HL-60 (cell line): ENCODE measurements at regions not wholly inside any gene's neighbourhood (a gene's known extent, or its start where the extent isn't known, plus 50 kb on each side); places are given as distances from the start of the nearest gene placed in this dataset.

Source experiments
- DNase-seq, 2 experiments: peaks; one replicate each; pipeline ENCODE4 v3.0.0-alpha.2; 2010 to 2020; ENCODE audit warnings: low read depth in 1 of 2, low spot score in 1 of 2
- H3K27ac ChIP-seq: fragments of 250-450 bp; sonication (Bioruptor Pico); replicated peaks from 2 replicates; pipeline ENCODE4 v1.5.1; 2020; ENCODE audit warnings: mild to moderate bottlenecking, moderate library complexity
- H3K27me3 ChIP-seq: fragments of 250-450 bp; sonication (Bioruptor Pico); 2 replicates; pipeline ENCODE4 v1.5.1; 2021; ENCODE audit warnings: mild to moderate bottlenecking, moderate library complexity; ENCODE audit not compliant: insufficient read depth, poor library complexity, severe bottlenecking
- H3K4me3 ChIP-seq: replicated peaks from 2 replicates; pipeline ENCODE4 v1.5.1; 2011; ENCODE audit warnings: mild to moderate bottlenecking, control low read depth, low read length; ENCODE audit not compliant: insufficient read depth
- CTCF ChIP-seq: IDR thresholded peaks from one replicate; pipeline ENCODE4 v1.5.1; 2011; ENCODE audit warnings: low read length, control low read depth, inconsistent platforms; ENCODE audit not compliant: insufficient read depth
- GABPA ChIP-seq: IDR thresholded peaks from 2 replicates; pipeline ENCODE4 v1.6.1; 2012; ENCODE audit warnings: low read depth
- POLR2AphosphoS5 ChIP-seq: IDR thresholded peaks from 2 replicates; pipeline ENCODE4 v1.6.1; 2012; ENCODE audit warnings: low read depth
- REST ChIP-seq: IDR thresholded peaks from 2 replicates; pipeline ENCODE4 v1.6.1; 2012; ENCODE audit warnings: low read depth; ENCODE audit not compliant: insufficient replicate concordance
- SPI1 ChIP-seq: IDR thresholded peaks from 2 replicates; pipeline ENCODE4 v1.6.1; 2012; ENCODE audit warnings: low read depth, mild to moderate bottlenecking, borderline replicate concordance

- DNase-seq = no peak
- Histone ChIP-seq H3K27me3 (no peaks in the 10 kb centered on the region), H3K4me3 (no peak overlapping the region), H3K27ac (no peak overlapping the region)
- TF ChIP-seq REST (no peak), SPI1 (no peak), GABPA (no peak), CTCF (no peak)
These were observed 51.6 kb upstream of the DEUP1 start for GRCh38 chr11:93278976-93279375.

- Histone ChIP-seq H3K27me3 (no peaks in the 10 kb centered on the region), H3K27ac (no peak overlapping the region), H3K4me3 (no peak overlapping the region)
- TF ChIP-seq CTCF (no peak), SPI1 (no peak), GABPA (no peak), POLR2AphosphoS5 (no peak), REST (no peak)
- DNase-seq = no peak
These were observed 50.6 kb upstream of the DEUP1 start for GRCh38 chr11:93279851-93280347.
